GM12878 (cell line): ENCODE measurements at regions not wholly inside any gene's neighbourhood (a gene's known extent, or its start where the extent isn't known, plus 50 kb on each side); places are given as distances from the start of the nearest gene placed in this dataset.

ENCODE experiments used
- ATAC-seq: fragments of 200-7000 bp; cut with Tn5 transposase; 3 replicates; pipeline ENCODE4 v1.9.1; 2020; ENCODE audit warnings: mild to moderate bottlenecking, moderate library complexity
- BruUV-seq: library from RNA; stranded (reverse); fragments of 400-500 nt; replicated peaks from 2 replicates; lab custom pipeline; 2021; lab: Mats Ljungman, UMichigan
- CTCF ChIA-PET: fragments of 300-600 bp; sonication (Branson Sonifier 250); formaldehyde crosslinking; extraction: SDS; loops from one replicate; lab custom pipeline; 2021; ENCODE audit warnings: inconsistent platforms; lab: Yijun Ruan, JAX
- POLR2A ChIA-PET: fragments of 350-600 bp; formaldehyde crosslinking; extraction: SDS; loops from one replicate; lab custom pipeline; 2021; ENCODE audit warnings: inconsistent platforms; lab: Charles Lee
- RAD21 ChIA-PET: fragments of 300-600 bp; sonication (Branson Sonifier 250); formaldehyde crosslinking; loops from one replicate; lab custom pipeline; 2023; ENCODE audit warnings: antibody characterized with exemption; ENCODE audit not compliant: unreplicated experiment; lab: Charles Lee
- SMC1A ChIA-PET: fragments of 300-600 bp; sonication (Branson Sonifier 250); formaldehyde crosslinking; loops from one replicate; lab custom pipeline; 2023; ENCODE audit not compliant: unreplicated experiment, uncharacterized antibody; lab: Charles Lee
- DNase-seq: peaks from one replicate; pipeline ENCODE4 v3.0.0-alpha.2; 2011; ENCODE audit warnings: low read depth, low spot score
- FAIRE-seq: peaks from 3 replicates; lab custom pipeline; 2011; peaks lifted over from hg19 to GRCh38; lab: Jason Lieb, UNC
- H2AFZ ChIP-seq: 2 replicates; pipeline ENCODE4 v1.6.0; 2011; ENCODE audit warnings: low read depth, low read length, control low read depth; ENCODE audit not compliant: control insufficient read depth
- H3K27ac ChIP-seq: 2 replicates; pipeline ENCODE4 v1.5.1; 2011; ENCODE audit warnings: control low read depth; ENCODE audit not compliant: control insufficient read depth, insufficient read depth
- H3K27me3 ChIP-seq, 2 experiments: replicated peaks in 1 of 2; 2 replicates each; pipeline versions ENCODE4 v1.6.0 to v1.6.1; 2011; ENCODE audit warnings: low read length in 1 of 2; ENCODE audit not compliant: control insufficient read depth in 2 of 2, insufficient read depth in 2 of 2
- H3K36me3 ChIP-seq, 2 experiments: 2 replicates each; pipeline ENCODE4 v1.5.1; 2011; ENCODE audit warnings: low read length in 1 of 2; ENCODE audit not compliant: control insufficient read depth in 2 of 2, insufficient read depth in 2 of 2
- H3K4me1 ChIP-seq: 2 replicates; pipeline ENCODE4 v1.6.1; 2011; ENCODE audit warnings: mild to moderate bottlenecking, low read length, moderate library complexity, mixed read lengths; ENCODE audit not compliant: control insufficient read depth, insufficient read depth
- H3K4me2 ChIP-seq: 2 replicates; pipeline ENCODE4 v1.6.0; 2011; ENCODE audit warnings: control low read depth; ENCODE audit not compliant: control insufficient read depth, insufficient read depth
- H3K4me3 ChIP-seq: fragments of 200-600 bp; sonication (generic); 2 replicates; pipeline ENCODE4 v1.5.1; 2016
- H3K79me2 ChIP-seq: 2 replicates; pipeline ENCODE4 v1.6.0; 2011; ENCODE audit warnings: low read length; ENCODE audit not compliant: control insufficient read depth, insufficient read depth
- H3K9ac ChIP-seq: 2 replicates; pipeline ENCODE4 v1.8.0; 2011; ENCODE audit warnings: low read length, control low read depth, mixed read lengths; ENCODE audit not compliant: control insufficient read depth, insufficient read depth
- H3K9me3 ChIP-seq: replicated peaks from 3 replicates; pipeline ENCODE4 v1.5.1; 2011; ENCODE audit warnings: mild to moderate bottlenecking, low read length; ENCODE audit not compliant: control insufficient read depth, insufficient read depth
- H4K20me1 ChIP-seq: 2 replicates; pipeline ENCODE4 v1.6.0; 2011; ENCODE audit not compliant: control insufficient read depth, insufficient read depth
- ATF7 ChIP-seq: fragments of 450-650 bp; IDR thresholded peaks from 2 replicates; pipeline ENCODE4 v1.6.1; 2016; ENCODE audit warnings: low read depth, mild to moderate bottlenecking
- CEBPB ChIP-seq, 2 experiments: fragments of 150-350 bp in 1 of 2; IDR thresholded peaks; 2 replicates each; pipeline ENCODE4 v1.6.1; 2012 to 2014; ENCODE audit warnings: low read depth in 2 of 2, low read length in 2 of 2, borderline replicate concordance in 1 of 2, inconsistent platforms in 1 of 2
- CREM ChIP-seq: IDR thresholded peaks from 2 replicates; pipeline ENCODE4 v1.6.1; 2014; ENCODE audit warnings: antibody characterized with exemption, low read depth
- EED ChIP-seq: sonication (generic); IDR thresholded peaks from 2 replicates; pipeline ENCODE4 v1.6.1; 2016; ENCODE audit warnings: antibody characterized with exemption, low read depth
- ETV6 ChIP-seq, 2 experiments: fragments of 450-650 bp in 1 of 2; IDR thresholded peaks in 1 of 2; conservative IDR thresholded peaks in 1 of 2; 2 replicates each; pipeline ENCODE4 v1.6.1; 2014; ENCODE audit warnings: antibody characterized with exemption in 1 of 2, borderline replicate concordance in 1 of 2, low read depth in 1 of 2, mild to moderate bottlenecking in 1 of 2, moderate library complexity in 1 of 2
- IKZF2 ChIP-seq, 2 experiments: fragments of 450-650 bp; IDR thresholded peaks; 2 replicates each; pipeline ENCODE4 v1.6.1; 2017; ENCODE audit warnings: mild to moderate bottlenecking in 2 of 2, moderate library complexity in 2 of 2
- JUNB ChIP-seq: IDR thresholded peaks from 2 replicates; pipeline ENCODE4 v1.6.1; 2016; ENCODE audit warnings: antibody characterized with exemption, mild to moderate bottlenecking
- KAT2A ChIP-seq: conservative IDR thresholded peaks from 2 replicates; pipeline ENCODE4 v1.6.1; 2011; ENCODE audit warnings: low read depth, low read length; ENCODE audit not compliant: control insufficient read depth
- MEF2A ChIP-seq: IDR thresholded peaks from 2 replicates; pipeline ENCODE4 v1.6.1; 2011; ENCODE audit warnings: low read depth, mild to moderate bottlenecking, low read length, moderate library complexity; ENCODE audit not compliant: insufficient read depth
- MLLT1 ChIP-seq: fragments of 450-650 bp; IDR thresholded peaks from 2 replicates; pipeline ENCODE4 v1.6.1; 2016; ENCODE audit warnings: mild to moderate bottlenecking
- MXI1 ChIP-seq: fragments of 150-350 bp; IDR thresholded peaks from 2 replicates; pipeline ENCODE4 v1.6.1; 2011; ENCODE audit warnings: low read depth, mild to moderate bottlenecking, inconsistent platforms, low read length, improper control_type of control experiment
- POLR2A ChIP-seq: IDR thresholded peaks from 2 replicates; pipeline ENCODE4 v1.6.1; 2011; ENCODE audit warnings: low read depth, mild to moderate bottlenecking, low read length
- POU2F2 ChIP-seq: IDR thresholded peaks from 3 replicates; pipeline ENCODE4 v1.6.1; 2011; ENCODE audit warnings: low read depth, mild to moderate bottlenecking, low read length, borderline replicate concordance
- SMC3 ChIP-seq: IDR thresholded peaks from 2 replicates; pipeline ENCODE4 v1.6.1; 2011; ENCODE audit warnings: low read length, improper control_type of control experiment, borderline replicate concordance
- SUPT20H ChIP-seq: IDR thresholded peaks from 2 replicates; pipeline ENCODE4 v1.6.1; 2011; ENCODE audit warnings: low read depth, mild to moderate bottlenecking, low read length, moderate library complexity, borderline replicate concordance; ENCODE audit not compliant: control insufficient read depth
- TCF7 ChIP-seq: IDR thresholded peaks from 2 replicates; pipeline ENCODE4 v1.6.1; 2014; ENCODE audit warnings: antibody characterized with exemption, borderline replicate concordance
- ZNF207 ChIP-seq: fragments of 450-650 bp; IDR thresholded peaks from 2 replicates; pipeline ENCODE4 v1.6.1; 2014; ENCODE audit warnings: antibody characterized with exemption, mild to moderate bottlenecking, borderline replicate concordance
- ZNF384 ChIP-seq: IDR thresholded peaks from 2 replicates; pipeline ENCODE4 v1.6.1; 2012; ENCODE audit warnings: low read depth, mild to moderate bottlenecking, low read length, improper control_type of control experiment, borderline replicate concordance
- ZSCAN29 ChIP-seq: fragments of 450-650 bp; IDR thresholded peaks from 2 replicates; pipeline ENCODE4 v1.6.1; 2017; ENCODE audit warnings: mild to moderate bottlenecking, moderate library complexity
- WGBS: methylation state at CpG from one replicate; pipeline ENCODE4 v1.1.6; 2016; ENCODE audit warnings: low lambda C conversion rate; ENCODE audit not compliant: insufficient replicate concordance, insufficient coverage; ENCODE audit errors: missing lambda C conversion rate; 5-methylcytosine and 5-hydroxymethylcytosine counted together
- in situ Hi-C: fragments of 300-500 bp; cut with MboI; formaldehyde crosslinking; loops from 9 replicates; pipeline ENCODE4 v1.14.3; 2018; ENCODE audit warnings: mixed read lengths
- intact Hi-C: fragments of 100-400 bp; cut with micrococcal nuclease; formaldehyde crosslinking; loops from one replicate; pipeline ENCODE4 v1.14.2; 2022; ENCODE audit not compliant: unreplicated experiment

DNA sequence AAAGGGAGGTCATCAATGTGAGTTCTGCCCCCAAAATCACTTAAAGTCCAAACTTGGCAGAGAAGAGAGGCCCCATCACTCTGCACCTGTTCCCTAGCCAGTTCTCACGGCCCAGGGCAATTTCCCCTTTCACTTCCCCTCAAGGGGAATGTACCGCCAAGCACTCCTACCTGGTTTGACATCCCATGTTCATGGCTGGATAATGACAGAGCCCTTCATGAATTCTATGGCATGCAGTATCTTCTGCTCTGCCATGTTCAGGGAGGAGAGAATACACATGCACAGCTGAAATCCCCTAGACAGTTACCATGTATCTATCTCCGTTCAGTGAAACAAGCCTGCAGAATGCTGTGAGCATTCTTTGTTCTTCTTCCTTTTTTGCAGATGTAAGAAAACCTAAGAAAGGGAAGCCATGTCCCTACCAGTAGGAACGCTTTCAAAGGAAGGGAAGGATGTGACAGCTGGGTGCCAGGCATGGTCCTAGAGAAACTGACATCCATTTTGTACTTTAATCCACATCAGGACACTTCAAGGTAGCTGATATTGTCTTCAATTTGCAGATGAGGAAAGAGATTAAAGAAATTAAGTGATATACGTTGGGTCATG lies 79.8 kb upstream of the ARID1B start (continued):
- TF ChIP-seq MLLT1 (0 out of 2 replicates have a peak, but pooled peaks have one; percentile 65), POU2F2 (no peak), MXI1 (no peak), ZSCAN29 (no peak), ATF7 (no peak)

DNA sequence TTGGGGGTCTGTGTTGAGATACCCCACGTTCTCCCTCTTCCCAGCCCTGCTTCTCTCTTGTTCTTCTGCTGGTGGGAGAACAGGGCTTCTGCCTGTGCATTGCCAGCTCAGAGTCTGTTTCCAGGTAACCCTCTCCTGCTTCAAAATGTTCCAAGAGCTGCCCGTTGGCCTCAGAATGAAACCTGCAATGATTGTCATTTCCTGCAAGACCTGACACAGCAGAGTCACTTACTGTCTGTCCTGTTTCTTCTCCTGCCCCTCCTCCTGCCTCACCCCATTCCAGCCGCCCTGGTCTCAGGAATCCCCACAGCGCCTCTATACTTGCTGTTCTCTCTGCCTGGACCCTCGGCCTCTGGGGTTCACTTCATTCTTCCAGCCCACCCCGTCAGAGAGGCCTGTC lies 81.4 kb upstream of the ARID1B start:
- ChIA-PET RAD21 (interaction anchor here (0.8 to 6.1 kb wide), 5 partner anchors 24 to 93 kb away, joined by 3 to 136 read pairs (median 6); no protein-coding TSS in a partner anchor), CTCF (interaction anchor here (0.9 to 4.0 kb wide), 2 partner anchors 58 to 237 kb away, joined by 3 to 27 read pairs; no protein-coding TSS in a partner anchor), POLR2A (interaction anchor here (0.6 to 1.3 kb wide), 5 partner anchors 23 to 90 kb away, joined by 3 to 5 read pairs (median 4); no protein-coding TSS in a partner anchor), SMC1A (interaction anchor here (0.6 to 9.8 kb wide), 6 partner anchors 9 to 84 kb away, joined by 3 to 266 read pairs (median 10); no protein-coding TSS in a partner anchor)
- Histone ChIP-seq H2AFZ (peak overlapping the region; percentile 34; the same call in 1 of the 2 replicates), H3K9me3 (peaks cover 1% of the 10 kb centered on the region; the same call in 1 of the 3 replicates), H3K4me2 (peak overlapping the region; percentile 76), H3K27ac (peak overlapping the region; percentile 97), H4K20me1 (no peaks in the 10 kb centered on the region), H3K4me3 (no peak overlapping the region; the same call in 1 of the 2 replicates), H3K9ac (peak overlapping the region; percentile 69), H3K27me3 (no peaks in the 10 kb centered on the region), H3K4me1 (peaks cover 69% of the 10 kb centered on the region), H3K79me2 (peaks cover 11% of the 10 kb centered on the region), H3K36me3 (no peaks in the 10 kb centered on the region)
- FAIRE-seq (no peak), ATAC-seq (no peak), DNase-seq (no peak)
- intact Hi-C loops (loop anchor here (5.0 to 10.0 kb wide), 5 partner anchors 279 to 1381 kb away; partner anchors contain the start of gene TFB1M), in situ Hi-C loops (no loop called here)
- BruUV-seq, result no TSS peak
- 48% methylated on average over 6 of the region's 6 CpGs for WGBS
- TF ChIP-seq IKZF2 (IDR thresholded peaks at IDR 0.05), result peak in 1 of 2 experiments; percentile 36; a peak in 1 of 4 replicates
- TF ChIP-seq ETV6 (conservative IDR thresholded peaks at IDR 0.05 in 1 of 2, IDR thresholded peaks at IDR 0.05 in 1 of 2; ENCODE audit: borderline replicate concordance in 1 of 2, low read depth in 1 of 2), result peak in 1 of 2 experiments; percentile 82; a peak in 1 of 4 replicates
- no peak for TF ChIP-seq SMC3
- 0 out of 2 replicates have a peak, but pooled peaks have one; percentile 15 for TF ChIP-seq JUNB
- TF ChIP-seq CREM, result peak; percentile 38; the same call in 1 of the 2 replicates
- no peak for TF ChIP-seq POLR2A
- TF ChIP-seq CEBPB (IDR thresholded peaks at IDR 0.05; ENCODE audit: borderline replicate concordance in 1 of 2, low read depth in 2 of 2, low read length in 2 of 2), result no peak
- no peak for TF ChIP-seq KAT2A
- TF ChIP-seq ZNF207, result no peak; the same call in 1 of the 2 replicates
- no peak for TF ChIP-seq ZNF384
- no peak for TF ChIP-seq TCF7
- peak; percentile 94 for TF ChIP-seq EED
- TF ChIP-seq SUPT20H, result no peak
- no peak for TF ChIP-seq MEF2A
